ENCODE measurements at regions not wholly inside any gene's neighbourhood (a gene's known extent, or its start where the extent isn't known, plus 50 kb on each side); places are given as distances from the start of the nearest gene placed in this dataset.

DNA sequence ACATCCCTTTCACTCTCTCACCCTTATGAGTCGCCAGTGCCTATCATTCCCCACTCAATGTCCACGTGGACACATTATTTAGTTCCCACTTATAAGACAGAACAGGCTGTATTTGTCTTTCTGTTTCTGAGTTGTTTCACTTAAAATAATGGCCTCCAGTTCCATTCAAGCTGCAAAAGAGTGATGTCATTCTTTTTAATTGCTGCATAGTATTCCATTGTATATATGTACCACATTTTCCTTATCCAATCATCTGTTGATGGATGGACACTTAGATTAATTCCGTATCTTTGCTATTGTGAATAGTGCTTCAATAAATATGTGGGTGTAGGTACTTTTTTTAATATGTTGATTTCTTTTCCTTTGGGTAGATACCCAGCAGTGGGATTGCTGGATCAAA is 79.1 kb downstream of the ZNF365 start:
- CTCF ChIA-PET, result no interaction called here
- DNase-seq (no peak), ATAC-seq (no peak)
- Mint-ChIP-seq H3K4me1 (ENCODE audit: low read depth) (peaks cover 21% of the 10 kb centered on the region), H3K36me3 (ENCODE audit: low read depth) (no peaks in the 10 kb centered on the region), H3K9me3 (ENCODE audit: insufficient read depth) (no peaks in the 10 kb centered on the region), H3K27me3 (ENCODE audit: low read depth) (peaks cover 10% of the 10 kb centered on the region), H3K4me3 (no peak overlapping the region), H3K27ac (no peak overlapping the region)
- POLR2A ChIA-PET, result no interaction called here

DNA sequence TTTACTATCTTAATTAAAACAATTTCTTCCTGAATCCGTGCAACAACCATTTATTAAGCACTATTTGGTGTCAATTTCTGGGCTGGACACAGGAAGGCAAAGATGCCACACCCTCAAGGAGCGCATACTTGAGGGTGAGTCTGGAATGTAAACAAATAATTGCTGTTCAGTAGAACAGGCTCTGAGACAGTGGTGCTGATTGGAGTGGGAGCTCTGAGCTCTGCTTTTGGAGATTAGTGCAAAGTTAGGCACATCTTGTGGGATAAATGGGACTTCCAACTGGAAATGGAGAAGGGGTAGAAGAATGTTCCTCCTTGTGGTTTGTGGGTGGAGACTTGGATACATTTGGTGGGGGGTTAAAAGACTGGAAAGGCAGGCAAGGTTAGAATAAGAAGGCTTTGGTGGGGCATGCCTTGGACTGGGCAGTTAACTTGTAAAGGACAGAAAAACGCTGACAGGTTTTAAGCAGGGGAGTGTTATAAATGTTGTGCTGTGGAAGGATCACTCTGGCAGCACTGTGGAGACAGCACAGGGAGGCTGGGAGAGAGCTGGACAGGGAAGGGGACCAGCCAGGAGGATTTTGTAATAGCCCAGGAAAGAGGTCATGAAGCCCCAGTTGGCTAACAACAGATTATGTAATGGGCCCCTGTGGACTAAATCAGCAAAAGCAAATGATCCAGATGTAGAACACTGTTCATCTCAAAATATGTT is 80.7 kb downstream of the ZNF365 start:
- peaks cover 6% of the 10 kb centered on the region for H3K27me3 Mint-ChIP-seq (ENCODE audit: low read depth)
- CTCF ChIA-PET, result no interaction called here
- DNase-seq (no peak), ATAC-seq (no peak)
- no peak overlapping the region for H3K27ac Mint-ChIP-seq
- H3K36me3 Mint-ChIP-seq (ENCODE audit: low read depth), result no peaks in the 10 kb centered on the region
- H3K9me3 Mint-ChIP-seq (ENCODE audit: insufficient read depth), result no peaks in the 10 kb centered on the region
- no peak overlapping the region for H3K4me3 Mint-ChIP-seq
- H3K4me1 Mint-ChIP-seq (ENCODE audit: low read depth), result peaks cover 21% of the 10 kb centered on the region
- POLR2A ChIA-PET, result no interaction called here

DNA sequence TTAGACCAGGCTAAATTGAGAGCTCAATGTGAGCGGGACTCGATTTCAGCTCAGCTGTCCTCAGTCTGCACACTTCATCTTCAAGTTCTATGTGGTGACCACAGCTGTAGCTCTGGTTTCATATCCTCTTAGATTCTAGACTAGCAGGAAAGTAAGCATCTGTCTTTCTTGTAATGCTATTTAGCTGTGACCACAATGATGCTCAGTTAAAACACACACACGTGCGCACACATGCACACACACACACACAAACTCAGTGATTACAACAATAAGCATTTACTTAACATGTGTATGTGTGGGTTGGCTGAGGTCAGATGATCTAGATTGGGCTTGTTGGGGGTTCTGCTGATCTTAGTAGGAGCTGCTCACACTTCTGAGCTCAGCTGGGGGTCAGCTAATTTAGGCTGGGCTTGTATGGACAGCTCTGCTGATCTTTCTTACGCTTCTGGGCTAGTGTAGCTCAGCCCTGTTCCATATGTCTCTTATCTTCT is 82.5 kb downstream of the ZNF365 start:
- H3K4me3 Mint-ChIP-seq, result no peak overlapping the region
- ChIA-PET CTCF (interaction anchor here (1.5 kb wide), 1 partner anchor 9 kb away, joined by 7 read pairs; no protein-coding TSS in a partner anchor), POLR2A (no interaction called here)
- DNase-seq, result no peak
- ATAC-seq, result peak; percentile 23
- peaks cover 21% of the 10 kb centered on the region for H3K4me1 Mint-ChIP-seq (ENCODE audit: low read depth)
- no peaks in the 10 kb centered on the region for H3K9me3 Mint-ChIP-seq (ENCODE audit: insufficient read depth)
- no peaks in the 10 kb centered on the region for H3K36me3 Mint-ChIP-seq (ENCODE audit: low read depth)
- H3K27ac Mint-ChIP-seq, result no peak overlapping the region
- H3K27me3 Mint-ChIP-seq (ENCODE audit: low read depth), result peaks cover 4% of the 10 kb centered on the region

DNA sequence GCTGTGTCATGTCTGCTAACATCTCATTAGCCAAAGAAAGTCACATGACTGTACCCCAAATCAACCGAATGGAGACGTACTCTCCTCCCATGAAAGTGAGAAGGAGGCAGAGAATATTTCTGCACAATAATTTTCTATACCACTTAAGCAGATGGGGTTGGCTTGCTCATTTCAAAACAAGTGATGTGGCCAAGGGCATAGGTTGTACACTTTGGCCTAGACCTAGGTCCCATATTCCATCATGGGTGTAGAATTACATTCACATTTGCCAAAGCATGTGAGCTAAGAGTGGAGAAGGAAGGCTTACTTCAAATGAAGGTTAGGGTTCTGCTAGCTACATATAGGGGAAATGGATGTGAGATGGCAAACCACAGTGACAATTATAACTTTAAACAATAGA is 83.0 kb downstream of the ZNF365 start:
- Mint-ChIP-seq H3K9me3 (ENCODE audit: insufficient read depth) (no peaks in the 10 kb centered on the region), H3K4me3 (no peak overlapping the region), H3K4me1 (ENCODE audit: low read depth) (peaks cover 21% of the 10 kb centered on the region), H3K36me3 (ENCODE audit: low read depth) (no peaks in the 10 kb centered on the region), H3K27ac (no peak overlapping the region), H3K27me3 (ENCODE audit: low read depth) (peaks cover 4% of the 10 kb centered on the region)
- POLR2A ChIA-PET, result no interaction called here
- ATAC-seq (no peak), DNase-seq (no peak)
- CTCF ChIA-PET, result interaction anchor here (1.5 kb wide), 1 partner anchor 9 kb away, joined by 7 read pairs; no protein-coding TSS in a partner anchor

DNA sequence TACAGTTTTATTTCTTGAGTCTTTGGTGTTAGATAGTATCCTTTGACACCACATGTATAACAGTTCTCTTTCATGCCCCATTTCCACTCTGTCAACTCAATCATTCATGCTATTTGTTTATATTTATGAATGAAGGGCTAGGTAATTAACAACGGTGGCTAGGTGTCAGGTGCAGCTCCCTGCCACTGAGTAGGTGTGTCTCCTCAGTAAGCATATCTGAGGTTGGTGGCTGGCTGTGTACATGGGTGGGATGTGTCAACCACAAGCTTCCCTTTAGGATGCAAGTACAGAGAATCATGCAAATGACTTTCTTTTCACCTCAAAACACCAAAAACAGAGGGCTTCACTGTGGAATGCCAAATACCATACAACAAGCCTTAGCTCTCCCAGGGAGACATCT is 83.4 kb downstream of the ZNF365 start:
- Mint-ChIP-seq H3K27ac (no peak overlapping the region), H3K4me1 (ENCODE audit: low read depth) (peaks cover 21% of the 10 kb centered on the region), H3K9me3 (ENCODE audit: insufficient read depth) (no peaks in the 10 kb centered on the region), H3K4me3 (no peak overlapping the region), H3K36me3 (ENCODE audit: low read depth) (no peaks in the 10 kb centered on the region), H3K27me3 (ENCODE audit: low read depth) (peaks cover 4% of the 10 kb centered on the region)
- ATAC-seq (no peak), DNase-seq (no peak)
- CTCF ChIA-PET, result interaction anchor here (1.1 to 1.5 kb wide), 3 partner anchors 10 to 137 kb away, joined by 3 to 7 read pairs (median 3); no protein-coding TSS in a partner anchor
- POLR2A ChIA-PET, result no interaction called here

DNA sequence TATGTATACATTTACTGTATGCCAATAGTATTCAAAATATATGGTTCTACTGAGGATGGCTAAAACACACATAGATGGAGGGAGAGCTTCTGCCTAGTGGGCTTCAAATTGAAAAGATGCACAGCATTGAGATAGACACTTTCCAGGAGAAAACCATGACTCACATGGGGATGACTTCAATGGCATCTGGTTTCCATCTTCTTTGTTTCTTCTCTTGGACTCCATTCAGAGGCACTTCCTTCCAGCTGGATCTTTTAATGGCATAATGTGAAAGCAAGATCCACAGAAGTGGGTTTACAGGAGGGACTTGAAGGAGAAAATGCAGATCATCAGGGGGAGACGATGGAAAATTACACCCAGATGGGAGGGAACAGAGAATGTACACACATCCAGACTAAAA is 84.9 kb downstream of the ZNF365 start:
- CTCF ChIA-PET, result no interaction called here

DNA sequence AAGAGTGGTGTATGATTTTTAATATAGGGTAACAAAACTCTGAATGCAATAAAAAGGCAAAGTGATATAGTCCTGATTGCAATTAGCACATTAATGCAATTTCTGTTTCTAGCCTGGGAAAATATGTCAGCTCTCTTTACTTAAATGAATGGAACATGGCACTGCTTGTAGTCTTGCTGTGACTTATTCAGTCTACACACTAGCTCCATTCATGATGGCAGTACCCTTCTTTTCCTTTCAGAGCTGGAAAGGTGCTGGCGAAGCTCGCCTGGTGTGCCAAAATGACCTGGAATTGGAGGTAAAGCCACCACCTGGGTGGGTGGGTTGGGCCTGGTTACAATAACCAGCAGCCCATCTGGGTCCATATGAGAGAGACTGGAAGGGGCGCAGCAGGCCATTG is 85.3 kb downstream of the ZNF365 start:
- Mint-ChIP-seq H3K9me3 (ENCODE audit: insufficient read depth) (no peaks in the 10 kb centered on the region), H3K27me3 (ENCODE audit: low read depth) (no peaks in the 10 kb centered on the region), H3K4me3 (no peak overlapping the region), H3K27ac (no peak overlapping the region), H3K36me3 (ENCODE audit: low read depth) (no peaks in the 10 kb centered on the region), H3K4me1 (ENCODE audit: low read depth) (peaks cover 21% of the 10 kb centered on the region)
- CTCF ChIA-PET, result no interaction called here
- DNase-seq (no peak), ATAC-seq (no peak)
- POLR2A ChIA-PET, result no interaction called here

More for the DNA sequence above, 84.9 kb downstream of the ZNF365 start:
- Mint-ChIP-seq H3K27me3 (ENCODE audit: low read depth) (no peaks in the 10 kb centered on the region), H3K36me3 (ENCODE audit: low read depth) (no peaks in the 10 kb centered on the region), H3K4me1 (ENCODE audit: low read depth) (peaks cover 21% of the 10 kb centered on the region), H3K4me3 (no peak overlapping the region), H3K9me3 (ENCODE audit: insufficient read depth) (no peaks in the 10 kb centered on the region), H3K27ac (no peak overlapping the region)
- no peak for DNase-seq
- POLR2A ChIA-PET, result no interaction called here
- no peak for ATAC-seq

DNA sequence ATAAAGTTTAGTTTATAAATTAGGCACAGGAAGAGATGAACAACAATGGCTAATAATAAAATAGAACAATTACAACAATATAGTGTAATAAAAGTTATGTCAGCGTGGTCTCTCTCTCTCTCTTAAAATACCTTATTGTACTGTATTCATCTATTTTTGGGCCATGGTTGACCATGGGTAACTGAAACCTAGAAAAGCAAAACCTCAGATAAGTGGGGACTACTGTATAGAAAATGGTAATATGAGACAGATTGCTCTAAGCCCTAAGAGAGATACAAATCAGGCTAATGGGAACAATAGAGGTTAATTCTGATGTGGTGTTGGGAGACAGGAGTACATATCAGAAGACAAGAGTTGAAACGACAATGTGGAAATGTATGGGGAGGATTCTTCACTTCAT is 86.2 kb downstream of the ZNF365 start:
- Mint-ChIP-seq H3K4me1 (ENCODE audit: low read depth) (peaks cover 21% of the 10 kb centered on the region), H3K36me3 (ENCODE audit: low read depth) (no peaks in the 10 kb centered on the region), H3K9me3 (ENCODE audit: insufficient read depth) (no peaks in the 10 kb centered on the region), H3K4me3 (no peak overlapping the region), H3K27me3 (ENCODE audit: low read depth) (no peaks in the 10 kb centered on the region), H3K27ac (no peak overlapping the region)
- ChIA-PET CTCF (no interaction called here), POLR2A (no interaction called here)
- DNase-seq (no peak), ATAC-seq (no peak)

DNA sequence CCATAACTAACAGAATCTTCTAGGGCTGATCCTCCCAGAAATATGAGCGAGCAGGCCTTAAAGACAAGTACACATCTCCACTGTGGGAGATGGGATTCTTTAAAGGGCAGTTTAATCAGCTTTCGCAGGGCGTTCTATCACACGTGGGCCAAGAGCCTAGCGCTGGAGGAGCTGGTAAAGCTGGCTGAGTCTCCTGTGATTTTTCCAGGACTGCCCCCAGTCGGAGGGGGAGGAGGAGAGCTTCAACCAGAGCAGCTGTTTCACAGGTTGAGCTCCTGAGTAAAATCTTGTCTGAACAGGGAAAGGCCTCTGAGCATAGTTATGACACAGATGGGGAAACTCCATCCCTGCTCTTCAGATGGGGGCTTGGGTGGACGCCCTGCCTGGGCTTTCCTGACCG is 87.0 kb downstream of the ZNF365 start:
- H3K36me3 Mint-ChIP-seq (ENCODE audit: low read depth), result no peaks in the 10 kb centered on the region
- H3K4me1 Mint-ChIP-seq (ENCODE audit: low read depth), result peaks cover 21% of the 10 kb centered on the region
- H3K4me3 Mint-ChIP-seq, result no peak overlapping the region
- H3K27ac Mint-ChIP-seq, result no peak overlapping the region
- no peaks in the 10 kb centered on the region for H3K27me3 Mint-ChIP-seq (ENCODE audit: low read depth)
- DNase-seq (no peak), ATAC-seq (no peak)
- ChIA-PET CTCF (no interaction called here), POLR2A (no interaction called here)
- H3K9me3 Mint-ChIP-seq (ENCODE audit: insufficient read depth), result no peaks in the 10 kb centered on the region

DNA sequence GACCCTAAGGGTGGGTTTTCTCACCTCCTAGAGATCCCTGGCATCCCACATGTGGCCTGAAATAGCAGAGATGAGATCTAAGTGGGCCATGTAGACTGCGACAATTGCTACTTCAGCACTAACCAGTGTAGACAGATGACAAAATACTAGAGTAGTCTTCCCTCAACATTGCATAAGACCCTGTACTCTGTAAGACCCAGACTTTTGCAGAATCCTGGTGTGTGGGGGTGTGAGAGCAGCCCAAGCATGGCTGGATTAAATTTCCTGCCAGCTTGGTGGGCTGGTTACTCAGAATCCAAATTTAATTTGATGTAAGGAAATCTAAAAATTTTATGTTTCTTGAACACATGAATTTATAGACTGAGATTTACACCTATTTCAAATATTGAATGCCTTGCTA is 88.3 kb downstream of the ZNF365 start:
- no peak overlapping the region for H3K27ac Mint-ChIP-seq
- peaks cover 8% of the 10 kb centered on the region for H3K4me1 Mint-ChIP-seq (ENCODE audit: low read depth)
- H3K9me3 Mint-ChIP-seq (ENCODE audit: insufficient read depth), result no peaks in the 10 kb centered on the region
- ATAC-seq (no peak), DNase-seq (no peak)
- no peak overlapping the region for H3K4me3 Mint-ChIP-seq
- no peaks in the 10 kb centered on the region for H3K36me3 Mint-ChIP-seq (ENCODE audit: low read depth)
- no peaks in the 10 kb centered on the region for H3K27me3 Mint-ChIP-seq (ENCODE audit: low read depth)
- CTCF ChIA-PET, result interaction anchor here (0.9 kb wide), 1 partner anchor 29 kb away, joined by 4 read pairs; no protein-coding TSS in a partner anchor
- POLR2A ChIA-PET, result no interaction called here

DNA sequence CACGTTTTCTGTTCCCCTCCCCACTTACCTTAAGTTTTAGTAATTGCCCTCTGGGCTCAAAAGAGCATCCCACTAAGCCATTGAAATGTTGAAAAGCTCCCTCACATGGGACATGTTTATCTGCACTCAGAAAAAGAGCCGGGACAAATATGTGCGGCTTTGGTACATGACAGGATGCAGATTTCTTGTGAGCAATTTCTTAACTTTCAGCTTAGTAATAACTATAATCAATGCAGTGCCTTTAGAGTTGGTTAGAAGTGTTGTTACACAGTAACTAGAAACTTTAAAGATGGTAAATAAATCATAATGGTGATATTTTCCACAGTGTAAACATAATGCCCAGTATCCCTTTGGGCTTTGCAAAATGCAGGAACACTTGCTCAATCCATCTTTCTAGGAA is 89.2 kb downstream of the ZNF365 start:
- no peak overlapping the region for H3K27ac Mint-ChIP-seq
- H3K36me3 Mint-ChIP-seq (ENCODE audit: low read depth), result no peaks in the 10 kb centered on the region
- H3K9me3 Mint-ChIP-seq (ENCODE audit: insufficient read depth), result no peaks in the 10 kb centered on the region
- no peaks in the 10 kb centered on the region for H3K27me3 Mint-ChIP-seq (ENCODE audit: low read depth)
- no peaks in the 10 kb centered on the region for H3K4me1 Mint-ChIP-seq (ENCODE audit: low read depth)
- no peak overlapping the region for H3K4me3 Mint-ChIP-seq
- ChIA-PET POLR2A (no interaction called here), CTCF (interaction anchor here (0.6 kb wide), 1 partner anchor 524 kb away, joined by 4 read pairs; no protein-coding TSS in a partner anchor)
- ATAC-seq (no peak), DNase-seq (no peak)

DNA sequence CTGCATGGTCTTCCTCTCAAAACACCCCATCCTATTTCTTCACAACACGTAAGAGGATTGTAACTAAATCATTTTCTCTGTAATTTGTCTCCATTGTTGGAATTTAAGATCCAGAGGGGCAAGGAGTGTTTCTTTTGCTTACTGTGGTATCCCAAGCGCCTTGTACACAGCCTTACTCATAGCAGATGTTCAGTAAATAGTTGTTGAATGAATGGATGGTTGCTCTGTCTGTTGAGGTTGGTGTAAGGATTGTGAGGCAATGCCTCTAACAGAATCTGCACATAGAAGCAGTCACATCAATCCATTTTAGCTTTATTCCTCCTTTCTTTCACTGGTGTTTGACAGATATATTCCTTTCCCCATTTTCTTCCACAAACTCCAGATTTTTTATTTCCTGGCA is 90.1 kb downstream of the ZNF365 start:
- Mint-ChIP-seq H3K4me3 (no peak overlapping the region), H3K27me3 (ENCODE audit: low read depth) (no peaks in the 10 kb centered on the region), H3K36me3 (ENCODE audit: low read depth) (no peaks in the 10 kb centered on the region), H3K4me1 (ENCODE audit: low read depth) (no peaks in the 10 kb centered on the region), H3K9me3 (ENCODE audit: insufficient read depth) (no peaks in the 10 kb centered on the region), H3K27ac (no peak overlapping the region)
- ATAC-seq (no peak), DNase-seq (no peak)
- CTCF ChIA-PET, result no interaction called here
- POLR2A ChIA-PET, result no interaction called here

DNA sequence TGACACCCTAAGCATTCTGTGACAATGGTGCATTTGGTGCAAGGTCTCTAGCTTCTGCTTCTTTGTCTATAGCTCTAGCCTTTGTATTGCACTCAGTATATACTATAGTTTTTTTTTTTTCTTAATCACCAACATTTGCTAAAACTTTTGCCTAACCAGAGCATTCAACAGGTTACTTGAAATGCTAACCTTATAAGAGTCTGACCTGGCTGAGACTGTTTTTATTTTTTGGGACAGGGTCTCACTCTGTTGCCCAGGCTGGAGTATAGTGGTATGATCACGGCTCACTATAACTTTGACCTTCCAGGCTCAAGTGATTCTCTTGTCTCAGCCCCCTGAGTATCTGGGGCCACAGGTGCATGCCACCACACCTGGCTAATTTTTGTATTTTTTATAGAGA is 92.4 kb downstream of the ZNF365 start:
- CTCF ChIA-PET, result no interaction called here
- H3K27ac Mint-ChIP-seq, result no peak overlapping the region
- no peaks in the 10 kb centered on the region for H3K9me3 Mint-ChIP-seq (ENCODE audit: insufficient read depth)

More for the DNA sequence above, 92.4 kb downstream of the ZNF365 start:
- DNase-seq (no peak), ATAC-seq (no peak)
- POLR2A ChIA-PET, result no interaction called here
- Mint-ChIP-seq H3K4me3 (no peak overlapping the region), H3K27me3 (ENCODE audit: low read depth) (no peaks in the 10 kb centered on the region), H3K36me3 (ENCODE audit: low read depth) (no peaks in the 10 kb centered on the region), H3K4me1 (ENCODE audit: low read depth) (no peaks in the 10 kb centered on the region)

All from activated CD8-positive, alpha-beta T cell treated with anti-CD3 and anti-CD28 coated beads, Interleukin-2, amount 10 ng/mL, durations not matched to agents 7 days and 5 days (primary cell).